HG03439 (cell line): ENCODE measurements at regions not wholly inside any gene's neighbourhood (a gene's known extent, or its start where the extent isn't known, plus 50 kb on each side); places are given as distances from the start of the nearest gene placed in this dataset.
"Not testable (repeated sequence)": the region's sequence is repeated elsewhere in the genome, so short reads cannot be mapped to it uniquely, and the experiment has no call there.

Source experiments
- ATAC-seq: cut with Tn5 transposase; IDR thresholded peaks from one replicate; pipeline ENCODE4 v1.9.1; 2021; ENCODE audit warnings: mild to moderate bottlenecking, moderate library complexity; ENCODE audit not compliant: unreplicated experiment

GRCh38 chr17:45585794-45586650, 95.5 kb upstream of the PLEKHM1 start:
- not testable (repeated sequence) for ATAC-seq

GRCh38 chr17:45586651-45586934, 96.1 kb upstream of the PLEKHM1 start:
- ATAC-seq: not testable (repeated sequence)

GRCh38 chr17:45592433-45592923, 102.0 kb upstream of the PLEKHM1 start:
- not testable (repeated sequence) for ATAC-seq

GRCh38 chr17:45596347-45596746, 105.8 kb upstream of the PLEKHM1 start:
- ATAC-seq: not testable (repeated sequence)

- not testable (repeated sequence) for ATAC-seq
Observed at GRCh38 chr17:45600052-45601012, 109.8 kb upstream of the PLEKHM1 start.

- ATAC-seq: not testable (repeated sequence)
Observed at GRCh38 chr17:45601013-45601412, 110.5 kb upstream of the PLEKHM1 start.

- ATAC-seq: not testable (repeated sequence)
Observed at GRCh38 chr17:45601605-45602539, 111.4 kb upstream of the PLEKHM1 start.

- not testable (repeated sequence) for ATAC-seq
Observed at GRCh38 chr17:45605751-45606150, 115.2 kb upstream of the PLEKHM1 start.

GRCh38 chr17:45619984-45620405, 129.5 kb upstream of the PLEKHM1 start:
- peak; percentile 97 for ATAC-seq

- ATAC-seq: peak; percentile 31
Observed at GRCh38 chr17:45620468-45620867, 129.9 kb upstream of the PLEKHM1 start.

GRCh38 chr17:45621087-45621486, 130.6 kb upstream of the PLEKHM1 start:
- ATAC-seq: not testable (repeated sequence)

- not testable (repeated sequence) for ATAC-seq
Observed at GRCh38 chr17:45622295-45622694, 131.8 kb upstream of the PLEKHM1 start.

- no peak for ATAC-seq
Observed at GRCh38 chr17:45628019-45628418, 137.5 kb upstream of the PLEKHM1 start.

- ATAC-seq: no peak
Observed at GRCh38 chr17:45631941-45632340, 141.4 kb upstream of the PLEKHM1 start.

GRCh38 chr17:45639297-45639849, 144.7 kb upstream of the CRHR1 start:
- no peak for ATAC-seq

- no peak for ATAC-seq
Observed at GRCh38 chr17:45640141-45640850, 143.8 kb upstream of the CRHR1 start.

- no peak for ATAC-seq
Observed at GRCh38 chr17:45641541-45641940, 142.6 kb upstream of the CRHR1 start.

- ATAC-seq: no peak
Observed at GRCh38 chr17:45643591-45643990, 140.5 kb upstream of the CRHR1 start.

- not testable (repeated sequence) for ATAC-seq
Observed at GRCh38 chr17:45644637-45645036, 139.5 kb upstream of the CRHR1 start.
